ENCODE measurements at regions not wholly inside any gene's neighbourhood (a gene's known extent, or its start where the extent isn't known, plus 50 kb on each side); places are given as distances from the start of the nearest gene placed in this dataset.

DNA sequence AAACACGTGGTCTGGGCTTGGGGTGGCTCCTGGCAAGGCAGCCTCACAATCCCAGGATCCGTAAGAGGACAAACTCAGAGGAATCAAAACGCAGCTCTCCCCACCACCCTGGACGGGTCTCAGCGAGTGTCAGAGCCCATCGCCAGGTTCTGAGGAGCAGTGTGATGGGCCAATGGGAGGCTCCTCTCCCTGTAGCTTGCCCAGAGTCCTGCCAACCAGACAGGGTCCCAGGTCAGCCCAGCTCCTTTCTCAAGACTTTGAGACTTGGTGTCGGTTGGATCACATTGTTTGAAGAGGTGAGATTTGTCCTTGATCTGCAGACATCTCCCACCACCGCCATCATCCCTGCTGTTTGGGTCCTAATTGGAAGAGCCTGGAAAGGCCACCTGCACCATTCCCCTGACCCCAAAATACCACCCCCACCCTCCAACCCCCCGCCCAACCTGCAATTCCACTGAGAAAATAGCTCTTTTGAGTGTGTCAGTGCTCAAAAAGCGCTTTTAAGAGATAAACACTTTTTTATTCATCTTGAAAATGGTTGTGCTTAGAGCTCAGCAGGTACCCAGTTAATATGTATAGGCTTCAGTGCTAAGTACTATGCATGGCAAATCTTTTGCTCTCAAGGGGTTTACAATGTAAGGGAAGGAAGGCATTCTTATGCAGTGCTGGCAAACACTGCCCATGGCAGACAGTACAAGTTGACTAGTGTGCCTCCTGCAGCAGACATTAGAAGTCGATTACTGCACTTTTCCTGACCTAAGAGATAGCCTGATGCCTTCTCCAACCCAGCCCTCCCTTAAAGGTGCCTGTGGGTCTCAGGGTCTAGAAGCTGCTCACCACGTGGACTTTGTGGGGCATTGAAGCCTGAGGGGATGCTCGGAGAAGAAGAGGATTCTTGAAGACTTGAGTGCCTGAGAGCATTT, 50.6 kb downstream of the GLI2 start:
- SMC1A ChIA-PET (ENCODE audit: uncharacterized antibody, unreplicated experiment): no interaction called here
- no TSS peak for BruUV-seq (replicated peaks)
- H4K20me1 ChIP-seq (ENCODE audit: control insufficient read depth, insufficient read depth): no peaks in the 10 kb centered on the region
- POLR2A ChIA-PET: no interaction called here
- RAD21 ChIA-PET (ENCODE audit: unreplicated experiment): no interaction called here
- no peaks in the 10 kb centered on the region for H3K4me1 ChIP-seq (ENCODE audit: control insufficient read depth, insufficient read depth, low read length)
- H3K36me3 ChIP-seq (ENCODE audit: control insufficient read depth in 2 of 2, insufficient read depth in 2 of 2, low read length in 1 of 2): no peaks in the 10 kb centered on the region
- no peak overlapping the region for H3K27ac ChIP-seq (ENCODE audit: control insufficient read depth, insufficient read depth)
- H3K9me3 ChIP-seq (replicated peaks; ENCODE audit: control insufficient read depth, insufficient read depth, low read length): no peaks in the 10 kb centered on the region
- DNase-seq (ENCODE audit: low read depth, low spot score) (no peak), ATAC-seq (no peak), FAIRE-seq (no peak)
- no peak overlapping the region for H3K4me2 ChIP-seq (ENCODE audit: control insufficient read depth, insufficient read depth)
- no peak overlapping the region for H3K4me3 ChIP-seq
- peaks cover 0 to 2% of the 10 kb centered on the region in 2 experiments; a peak in 2 of 4 replicates for H3K27me3 ChIP-seq (replicated peaks in 1 of 2; ENCODE audit: control insufficient read depth in 2 of 2, insufficient read depth in 2 of 2, low read length in 1 of 2)
- no peak overlapping the region for H2AFZ ChIP-seq (ENCODE audit: control insufficient read depth, low read depth, low read length)
- intact Hi-C loops (cut with micrococcal nuclease; ENCODE audit: unreplicated experiment): no loop called here
- in situ Hi-C loops (cut with MboI): no loop called here
- CTCF ChIA-PET: no interaction called here
- H3K9ac ChIP-seq (ENCODE audit: control insufficient read depth, insufficient read depth, low read length): no peak overlapping the region
- WGBS (ENCODE audit: insufficient coverage, insufficient replicate concordance, low lambda C conversion rate, missing lambda C conversion rate): 21% methylated on average over 13 of the region's 13 CpGs
- H3K79me2 ChIP-seq (ENCODE audit: control insufficient read depth, insufficient read depth, low read length): no peaks in the 10 kb centered on the region
- TF ChIP-seq, protein P1, sequence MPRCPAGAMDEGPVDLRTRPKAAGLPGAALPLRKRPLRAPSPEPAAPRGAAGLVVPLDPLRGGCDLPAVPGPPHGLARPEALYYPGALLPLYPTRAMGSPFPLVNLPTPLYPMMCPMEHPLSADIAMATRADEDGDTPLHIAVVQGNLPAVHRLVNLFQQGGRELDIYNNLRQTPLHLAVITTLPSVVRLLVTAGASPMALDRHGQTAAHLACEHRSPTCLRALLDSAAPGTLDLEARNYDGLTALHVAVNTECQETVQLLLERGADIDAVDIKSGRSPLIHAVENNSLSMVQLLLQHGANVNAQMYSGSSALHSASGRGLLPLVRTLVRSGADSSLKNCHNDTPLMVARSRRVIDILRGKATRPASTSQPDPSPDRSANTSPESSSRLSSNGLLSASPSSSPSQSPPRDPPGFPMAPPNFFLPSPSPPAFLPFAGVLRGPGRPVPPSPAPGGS (IDR thresholded peaks at IDR 0.05; ENCODE audit: borderline replicate concordance, insufficient read depth, low read depth, low read length, poor library complexity, severe bottlenecking): no peak
- no peak for TF ChIP-seq ESRRA (IDR thresholded peaks at IDR 0.05; ENCODE audit: low read length)
- TF ChIP-seq NR2C2 (IDR thresholded peaks at IDR 0.05; ENCODE audit: borderline replicate concordance, control insufficient read depth, insufficient read length, low read depth): no peak
- TF ChIP-seq IKZF2 (IDR thresholded peaks at IDR 0.05): no peak
- TF ChIP-seq MYC (IDR thresholded peaks at IDR 0.05; ENCODE audit: insufficient read depth, insufficient read length, insufficient replicate concordance, low read length, severe bottlenecking): no peak
- no peak for TF ChIP-seq EP300 (IDR thresholded peaks at IDR 0.05; ENCODE audit: borderline replicate concordance in 1 of 2, control insufficient read depth in 1 of 2, low read depth in 2 of 2, low read length in 2 of 2)
- no peak for TF ChIP-seq IRF4 (IDR thresholded peaks at IDR 0.05; ENCODE audit: low read depth, low read length)
- TF ChIP-seq, protein P2, sequence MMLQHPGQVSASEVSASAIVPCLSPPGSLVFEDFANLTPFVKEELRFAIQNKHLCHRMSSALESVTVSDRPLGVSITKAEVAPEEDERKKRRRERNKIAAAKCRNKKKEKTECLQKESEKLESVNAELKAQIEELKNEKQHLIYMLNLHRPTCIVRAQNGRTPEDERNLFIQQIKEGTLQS (IDR thresholded peaks at IDR 0.05; ENCODE audit: borderline replicate concordance, extremely low read depth, low read depth, low read length): no peak
- TF ChIP-seq, protein P3, sequence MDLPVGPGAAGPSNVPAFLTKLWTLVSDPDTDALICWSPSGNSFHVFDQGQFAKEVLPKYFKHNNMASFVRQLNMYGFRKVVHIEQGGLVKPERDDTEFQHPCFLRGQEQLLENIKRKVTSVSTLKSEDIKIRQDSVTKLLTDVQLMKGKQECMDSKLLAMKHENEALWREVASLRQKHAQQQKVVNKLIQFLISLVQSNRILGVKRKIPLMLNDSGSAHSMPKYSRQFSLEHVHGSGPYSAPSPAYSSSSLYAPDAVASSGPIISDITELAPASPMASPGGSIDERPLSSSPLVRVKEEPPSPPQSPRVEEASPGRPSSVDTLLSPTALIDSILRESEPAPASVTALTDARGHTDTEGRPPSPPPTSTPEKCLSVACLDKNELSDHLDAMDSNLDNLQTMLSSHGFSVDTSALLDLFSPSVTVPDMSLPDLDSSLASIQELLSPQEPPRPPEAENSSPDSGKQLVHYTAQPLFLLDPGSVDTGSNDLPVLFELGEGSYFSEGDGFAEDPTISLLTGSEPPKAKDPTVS (IDR thresholded peaks at IDR 0.05; ENCODE audit: low read depth, low read length): no peak
- TF ChIP-seq, protein P4, sequence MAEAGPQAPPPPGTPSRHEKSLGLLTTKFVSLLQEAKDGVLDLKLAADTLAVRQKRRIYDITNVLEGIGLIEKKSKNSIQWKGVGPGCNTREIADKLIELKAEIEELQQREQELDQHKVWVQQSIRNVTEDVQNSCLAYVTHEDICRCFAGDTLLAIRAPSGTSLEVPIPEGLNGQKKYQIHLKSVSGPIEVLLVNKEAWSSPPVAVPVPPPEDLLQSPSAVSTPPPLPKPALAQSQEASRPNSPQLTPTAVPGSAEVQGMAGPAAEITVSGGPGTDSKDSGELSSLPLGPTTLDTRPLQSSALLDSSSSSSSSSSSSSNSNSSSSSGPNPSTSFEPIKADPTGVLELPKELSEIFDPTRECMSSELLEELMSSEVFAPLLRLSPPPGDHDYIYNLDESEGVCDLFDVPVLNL (IDR thresholded peaks at IDR 0.05; ENCODE audit: low read depth, low read length): no peak
- no peak for TF ChIP-seq SMC3 (IDR thresholded peaks at IDR 0.05; ENCODE audit: borderline replicate concordance, low read length)
- TF ChIP-seq MTA3 (IDR thresholded peaks at IDR 0.05; ENCODE audit: borderline replicate concordance, low read length): no peak
